PC-3 (cell line): ENCODE measurements at regions not wholly inside any gene's neighbourhood (a gene's known extent, or its start where the extent isn't known, plus 50 kb on each side); places are given as distances from the start of the nearest gene placed in this dataset.

Experiments used
- CTCF ChIP-seq: fragments of 300-600 bp; sonication (generic); conservative IDR thresholded peaks from 2 replicates; pipeline ENCODE4 v1.5.1; 2017; ENCODE audit warnings: antibody characterized with exemption, low read depth, mild to moderate bottlenecking, low read length
- EZH2 ChIP-seq: fragments of 300-600 bp; sonication (generic); IDR thresholded peaks from one replicate; pipeline ENCODE4 v1.6.1; 2017; ENCODE audit warnings: antibody characterized with exemption, mild to moderate bottlenecking, low read length; ENCODE audit not compliant: unreplicated experiment
- EZH2phosphoT487 ChIP-seq: fragments of 300-600 bp; sonication (generic); IDR thresholded peaks from 2 replicates; pipeline ENCODE4 v1.6.1; 2018; ENCODE audit warnings: mild to moderate bottlenecking, antibody characterized with exemption, low read length, borderline replicate concordance

DNA sequence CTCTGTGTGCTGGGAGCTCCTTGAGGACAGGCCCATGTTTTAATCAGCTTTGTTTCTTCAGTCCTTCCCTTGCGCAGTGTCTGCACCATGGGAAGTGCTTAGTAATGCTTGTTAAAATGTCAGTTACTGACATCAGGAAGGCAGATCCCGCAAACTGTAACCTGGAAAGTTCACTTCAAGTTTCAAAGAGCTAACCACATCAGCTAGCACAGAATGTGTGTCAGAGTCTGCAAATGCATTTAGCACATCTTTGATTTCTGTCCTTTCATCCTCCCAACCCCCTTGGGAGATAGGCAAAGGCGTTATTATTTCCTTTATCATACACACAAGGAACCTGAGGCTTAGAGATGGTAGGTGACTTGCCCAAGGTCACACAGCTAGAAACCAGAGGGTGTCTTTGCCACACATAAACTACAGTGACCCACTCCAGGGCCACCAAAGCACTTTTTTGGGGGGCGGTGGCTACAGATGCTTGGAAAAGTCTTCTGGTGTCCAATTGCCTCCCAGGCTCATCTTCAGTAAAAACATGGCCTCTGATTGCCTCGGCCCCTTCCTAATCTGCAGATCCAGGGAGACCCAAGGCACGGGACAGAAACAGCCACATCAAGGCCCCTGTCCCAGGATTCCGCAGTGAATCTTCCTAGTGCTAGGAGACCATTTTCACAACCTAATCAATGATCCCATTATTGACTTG is 116.2 kb upstream of the GPR26 start:
- TF ChIP-seq CTCF (no peak), EZH2phosphoT487 (no peak), EZH2 (no peak)
